ENCODE measurements at regions not wholly inside any gene's neighbourhood (a gene's known extent, or its start where the extent isn't known, plus 50 kb on each side); places are given as distances from the start of the nearest gene placed in this dataset.

DNA sequence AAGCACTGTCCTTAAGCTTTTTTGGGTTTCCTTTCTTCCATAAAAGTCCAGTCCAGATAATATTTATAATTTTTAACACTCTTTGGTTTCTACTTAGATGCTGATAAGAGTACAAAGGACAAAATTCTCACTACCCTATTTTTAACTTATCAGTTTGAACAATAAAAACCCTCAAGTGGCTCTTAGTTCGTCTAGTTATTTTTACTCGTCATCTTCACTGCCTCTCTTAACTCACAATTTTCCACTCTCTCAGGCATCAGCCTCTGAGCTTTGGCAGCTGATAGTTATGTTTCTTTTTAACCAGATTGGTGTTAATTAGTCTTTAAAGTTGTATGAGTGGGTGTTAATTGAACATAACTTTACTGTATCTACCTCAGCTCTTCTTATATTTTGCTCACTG lies 517.1 kb upstream of the SYT4 start:
- TF ChIP-seq POLR2AphosphoS5 (IDR thresholded peaks at IDR 0.05; ENCODE audit: borderline replicate concordance, low read depth, low read length) (no peak), EZH2 (IDR thresholded peaks at IDR 0.05) (no peak), FOXP2 (optimal IDR thresholded peaks at IDR 0.05; ENCODE audit: control extremely low read depth, extremely low read length, insufficient read depth) (no peak)

All from SK-N-MC (cell line).